Transverse colon (tissue), 4 donors: ENCODE measurements at regions not wholly inside any gene's neighbourhood (a gene's known extent, or its start where the extent isn't known, plus 50 kb on each side); places are given as distances from the start of the nearest gene placed in this dataset.

Experiments
- DNase-seq: peaks from one replicate; pipeline ENCODE4 v3.0.0-alpha.2; 2019
- H3K27ac ChIP-seq, 4 donors: fragments of 200-600 bp; sonication (generic); 2 replicates each; pipeline ENCODE4 v1.5.1; 2016 to 2018; ENCODE audit warnings: inconsistent platforms in 4 of 4
- H3K27me3 ChIP-seq: fragments of 200-600 bp; sonication (generic); 2 replicates; pipeline ENCODE4 v1.5.1; 2017; ENCODE audit warnings: inconsistent platforms
- H3K36me3 ChIP-seq, 4 donors: fragments of 200-600 bp; sonication (generic); 2 replicates each; pipeline ENCODE4 v1.5.1; 2017 to 2019; ENCODE audit warnings: inconsistent platforms in 4 of 4
- H3K4me1 ChIP-seq, 4 donors: fragments of 200-600 bp; sonication (generic); 2 replicates each; pipeline ENCODE4 v1.5.1; 2017 to 2020; ENCODE audit warnings: inconsistent platforms in 4 of 4
- H3K4me3 ChIP-seq, 4 donors: fragments of 200-600 bp; sonication (generic); 1 replicate in 1 of 4; 2 replicates in 3 of 4; pipeline versions ENCODE4 v1.5.1 to v1.6.1; 2017 to 2019; ENCODE audit warnings: inconsistent platforms in 4 of 4
- H3K9me3 ChIP-seq, 2 donors: fragments of 200-600 bp; sonication (generic); 2 replicates each; pipeline ENCODE4 v1.5.1; 2017 to 2019; ENCODE audit warnings: inconsistent platforms in 2 of 2
- CTCF ChIP-seq, 5 experiments: fragments of 200-600 bp in 3 of 5; fragments of 450-650 bp in 2 of 5; sonication (generic) in 3 of 5; IDR thresholded peaks; 1 replicate in 2 of 5; 2 replicates in 3 of 5; pipeline ENCODE4 v1.5.1; 2016 to 2017; ENCODE audit warnings: antibody characterized with exemption in 5 of 5, inconsistent platforms in 3 of 5, mild to moderate bottlenecking in 2 of 5, moderate library complexity in 1 of 5
- EP300 ChIP-seq: sonication (generic); formaldehyde crosslinking; IDR thresholded peaks from one replicate; pipeline ENCODE4 v1.6.1; 2017; ENCODE audit warnings: antibody characterized with exemption, low read depth
- POLR2A ChIP-seq: fragments of 450-650 bp; IDR thresholded peaks from one replicate; pipeline ENCODE4 v1.6.1; 2016; ENCODE audit warnings: antibody characterized with exemption, mild to moderate bottlenecking, moderate library complexity
- POLR2AphosphoS5 ChIP-seq, 3 donors: sonication (generic); formaldehyde crosslinking; IDR thresholded peaks; one replicate each; pipeline ENCODE4 v1.6.1; 2016; ENCODE audit warnings: antibody characterized with exemption in 3 of 3
- WGBS, 2 donors: methylation state at CpG; one replicate each; pipeline ENCODE4 v1.1.5; 2018; ENCODE audit warnings: low coverage in 1 of 2; 5-methylcytosine and 5-hydroxymethylcytosine counted together
- in situ Hi-C, 4 donors: fragments of 200-750 bp; cut with MboI; loops; one replicate each; pipeline versions ENCODE4 v1.15.0 to v1.15.1; 2017; ENCODE audit warnings: low sequenced_read_pairs in 3 of 4, low pct_ligation_motif_present in 1 of 4, low pct_unique_long_range_greater_than_20kb in 1 of 4
- intact Hi-C: fragments of 100-400 bp; cut with DNase I; formaldehyde crosslinking; loops from one replicate; pipeline ENCODE4 v1.15.1; 2023; ENCODE audit warnings: low total_unique reads

GRCh38 chr3:156769721-156770654, 56.2 kb upstream of the LEKR1 start:
- intact Hi-C loops = no loop called here
- no peaks in the 10 kb centered on the region for H3K36me3 ChIP-seq
- no peak overlapping the region for H3K27ac ChIP-seq
- TF ChIP-seq POLR2A (no peak), POLR2AphosphoS5 (IDR thresholded peaks at IDR 0.05) (no peak), EP300 (no peak), CTCF (IDR thresholded peaks at IDR 0.05) (no peak)
- no peaks in the 10 kb centered on the region for H3K9me3 ChIP-seq
- DNase-seq = no peak
- no peaks in the 10 kb centered on the region for H3K27me3 ChIP-seq
- 73 to 74% methylated on average over 3 of the region's 3 CpGs for WGBS, 2 donors
- in situ Hi-C loops = no loop called here
- H3K4me3 ChIP-seq = no peak overlapping the region
- H3K4me1 ChIP-seq = peaks cover 0 to 6% (median 0%) of the 10 kb centered on the region in 4 donors

GRCh38 chr3:156770699-156771414, 55.3 kb upstream of the LEKR1 start:
- peaks cover 0 to 6% (median 0%) of the 10 kb centered on the region in 4 donors for H3K4me1 ChIP-seq
- 78 to 95% methylated on average over 6 of the region's 6 CpGs for WGBS, 2 donors
- no peak overlapping the region for H3K4me3 ChIP-seq
- H3K27ac ChIP-seq = no peak overlapping the region
- H3K36me3 ChIP-seq = no peaks in the 10 kb centered on the region
- no peaks in the 10 kb centered on the region for H3K27me3 ChIP-seq
- intact Hi-C loops (no loop called here), in situ Hi-C loops (no loop called here)
- no peak for DNase-seq
- no peaks in the 10 kb centered on the region for H3K9me3 ChIP-seq
- no peak for TF ChIP-seq EP300
- TF ChIP-seq POLR2AphosphoS5 (IDR thresholded peaks at IDR 0.05) = no peak
- no peak for TF ChIP-seq CTCF (IDR thresholded peaks at IDR 0.05)
- TF ChIP-seq POLR2A = no peak

GRCh38 chr3:156772588-156773206, 53.5 kb upstream of the LEKR1 start:
- in situ Hi-C loops (no loop called here), intact Hi-C loops (no loop called here)
- Histone ChIP-seq H3K4me1 (peaks cover 0 to 6% (median 0%) of the 10 kb centered on the region in 4 donors), H3K27ac (no peak overlapping the region), H3K36me3 (no peaks in the 10 kb centered on the region), H3K27me3 (no peaks in the 10 kb centered on the region), H3K4me3 (no peak overlapping the region), H3K9me3 (no peaks in the 10 kb centered on the region)
- TF ChIP-seq EP300 = no peak
- no peak for TF ChIP-seq POLR2AphosphoS5 (IDR thresholded peaks at IDR 0.05)
- TF ChIP-seq POLR2A = no peak
- no peak for TF ChIP-seq CTCF (IDR thresholded peaks at IDR 0.05)
- 5 to 19% methylated on average over 2 of the region's 2 CpGs for WGBS, 2 donors
- DNase-seq = no peak

GRCh38 chr3:156776031-156776430, 50.1 kb upstream of the LEKR1 start:
- in situ Hi-C loops (no loop called here), intact Hi-C loops (no loop called here)
- DNase-seq = no peak
- Histone ChIP-seq H3K9me3 (no peaks in the 10 kb centered on the region), H3K27ac (no peak overlapping the region), H3K4me1 (peaks cover 0 to 6% (median 0%) of the 10 kb centered on the region in 4 donors), H3K27me3 (no peaks in the 10 kb centered on the region), H3K4me3 (no peak overlapping the region), H3K36me3 (no peaks in the 10 kb centered on the region)
- TF ChIP-seq EP300 (no peak), CTCF (IDR thresholded peaks at IDR 0.05) (no peak), POLR2AphosphoS5 (IDR thresholded peaks at IDR 0.05) (no peak), POLR2A (no peak)
- WGBS, 2 donors = 94 to 100% methylated on average over 1 to 2 of the region's 2 CpGs
